Vagina (tissue), 2 donors: ENCODE measurements at regions not wholly inside any gene's neighbourhood (a gene's known extent, or its start where the extent isn't known, plus 50 kb on each side); places are given as distances from the start of the nearest gene placed in this dataset.

ENCODE experiments used
- POLR2A ChIP-seq, 2 donors: fragments of 450-650 bp; IDR thresholded peaks; one replicate each; pipeline ENCODE4 v1.6.1; 2017; ENCODE audit warnings: antibody characterized with exemption in 2 of 2, mild to moderate bottlenecking in 2 of 2, moderate library complexity in 2 of 2
- POLR2AphosphoS5 ChIP-seq, 2 donors: sonication (generic); formaldehyde crosslinking; IDR thresholded peaks; one replicate each; pipeline ENCODE4 v1.9.0; 2017; ENCODE audit warnings: antibody characterized with exemption in 2 of 2, mild to moderate bottlenecking in 2 of 2, low read depth in 1 of 2; ENCODE audit not compliant: insufficient read depth in 1 of 2
- TF ChIP-seq, protein P1 (sequence below), 3 experiments: fragments of 450-650 bp in 2 of 3; fragments of 200-600 bp in 1 of 3; sonication (generic) in 1 of 3; IDR thresholded peaks; one replicate each; pipeline ENCODE4 v1.5.1; 2017 to 2019; ENCODE audit warnings: antibody characterized with exemption in 3 of 3, mild to moderate bottlenecking in 2 of 3, moderate library complexity in 2 of 3

DNA sequence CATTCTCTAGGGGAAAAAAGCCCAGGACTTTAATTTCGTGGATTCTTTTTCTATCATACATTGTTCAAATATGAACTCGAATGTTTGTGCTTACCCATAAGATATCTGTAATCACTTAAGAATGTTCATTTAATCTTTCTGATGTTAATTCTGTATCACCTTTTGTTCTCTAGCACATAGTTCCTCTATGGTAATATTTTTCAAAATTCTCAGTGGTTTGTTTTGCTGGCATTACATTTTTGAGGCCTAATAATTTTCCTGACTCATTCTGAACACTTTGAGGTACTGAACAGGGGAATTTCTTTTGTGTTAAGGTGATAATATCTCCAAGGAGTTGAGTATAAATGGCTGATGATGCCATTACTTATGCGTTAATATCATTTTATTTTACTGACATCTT is 490.7 kb upstream of the PITX2 start:
- TF ChIP-seq, protein P1, sequence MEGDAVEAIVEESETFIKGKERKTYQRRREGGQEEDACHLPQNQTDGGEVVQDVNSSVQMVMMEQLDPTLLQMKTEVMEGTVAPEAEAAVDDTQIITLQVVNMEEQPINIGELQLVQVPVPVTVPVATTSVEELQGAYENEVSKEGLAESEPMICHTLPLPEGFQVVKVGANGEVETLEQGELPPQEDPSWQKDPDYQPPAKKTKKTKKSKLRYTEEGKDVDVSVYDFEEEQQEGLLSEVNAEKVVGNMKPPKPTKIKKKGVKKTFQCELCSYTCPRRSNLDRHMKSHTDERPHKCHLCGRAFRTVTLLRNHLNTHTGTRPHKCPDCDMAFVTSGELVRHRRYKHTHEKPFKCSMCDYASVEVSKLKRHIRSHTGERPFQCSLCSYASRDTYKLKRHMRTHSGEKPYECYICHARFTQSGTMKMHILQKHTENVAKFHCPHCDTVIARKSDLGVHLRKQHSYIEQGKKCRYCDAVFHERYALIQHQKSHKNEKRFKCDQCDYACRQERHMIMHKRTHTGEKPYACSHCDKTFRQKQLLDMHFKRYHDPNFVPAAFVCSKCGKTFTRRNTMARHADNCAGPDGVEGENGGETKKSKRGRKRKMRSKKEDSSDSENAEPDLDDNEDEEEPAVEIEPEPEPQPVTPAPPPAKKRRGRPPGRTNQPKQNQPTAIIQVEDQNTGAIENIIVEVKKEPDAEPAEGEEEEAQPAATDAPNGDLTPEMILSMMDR (IDR thresholded peaks at IDR 0.05): no peak
- TF ChIP-seq POLR2AphosphoS5 (IDR thresholded peaks at IDR 0.05; ENCODE audit: insufficient read depth in 1 of 2, low read depth in 1 of 2) (no peak), POLR2A (IDR thresholded peaks at IDR 0.05) (no peak)
